ENCODE measurements at regions not wholly inside any gene's neighbourhood (a gene's known extent, or its start where the extent isn't known, plus 50 kb on each side); places are given as distances from the start of the nearest gene placed in this dataset.
A peak's percentile ranks its signal among the peaks of the same experiment; 100 is the strongest.
"Not testable (repeated sequence)": the region's sequence is repeated elsewhere in the genome, so short reads cannot be mapped to it uniquely, and the experiment has no call there.

DNA sequence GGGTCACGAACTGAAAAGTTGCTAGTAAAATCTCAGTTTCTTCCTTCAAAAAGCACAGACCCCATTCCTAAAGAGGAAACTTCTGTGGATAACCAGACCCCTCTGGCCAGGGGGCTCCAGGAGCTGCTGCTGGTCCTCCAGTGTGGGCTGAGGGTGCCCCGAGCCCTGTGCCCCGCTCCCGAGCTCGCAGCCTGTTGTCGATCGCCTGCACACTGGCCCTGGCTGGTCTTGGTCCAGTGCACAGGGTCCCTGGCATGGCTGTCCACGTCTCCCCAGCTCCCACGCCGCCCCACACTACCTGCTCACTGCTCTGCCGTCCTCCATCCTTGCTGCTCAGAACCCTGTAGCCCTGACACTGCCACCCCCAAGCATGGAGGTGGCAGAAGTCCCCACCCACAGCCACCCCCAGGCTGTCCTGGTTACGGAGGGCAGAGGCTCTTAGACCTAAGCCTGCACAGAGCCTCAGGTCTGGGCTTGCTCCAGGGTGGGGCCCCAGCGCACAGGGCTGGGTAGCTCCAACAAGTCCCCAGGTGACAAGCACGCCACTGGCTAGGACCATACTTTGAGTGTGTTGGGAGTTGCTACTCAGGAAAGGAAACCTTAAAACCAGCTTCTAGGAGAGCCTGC lies 87.0 kb downstream of the PLXNA1 start:
- no peak for DNase-seq (ENCODE audit: low read depth)

DNA sequence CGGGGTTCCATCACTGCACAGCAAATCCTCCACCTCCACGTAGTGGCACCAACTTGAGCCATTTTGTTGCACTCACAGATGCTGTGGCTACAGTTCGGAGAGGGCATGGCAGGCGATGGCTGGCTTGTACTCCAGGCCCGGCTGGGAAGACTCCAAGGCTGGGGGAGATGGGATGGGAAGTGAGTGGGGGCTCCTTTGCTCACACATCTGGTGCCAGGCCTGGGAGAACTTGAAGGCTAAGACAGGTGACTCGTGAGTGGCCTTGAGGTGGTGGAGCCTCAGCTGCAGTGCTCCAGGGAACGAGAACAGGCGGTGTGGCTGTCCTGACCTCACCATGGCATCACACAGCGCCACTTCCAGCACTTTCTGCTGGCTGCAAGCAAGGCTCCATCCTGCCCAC lies 87.9 kb downstream of the PLXNA1 start:
- DNase-seq (ENCODE audit: low read depth) = no peak

DNA sequence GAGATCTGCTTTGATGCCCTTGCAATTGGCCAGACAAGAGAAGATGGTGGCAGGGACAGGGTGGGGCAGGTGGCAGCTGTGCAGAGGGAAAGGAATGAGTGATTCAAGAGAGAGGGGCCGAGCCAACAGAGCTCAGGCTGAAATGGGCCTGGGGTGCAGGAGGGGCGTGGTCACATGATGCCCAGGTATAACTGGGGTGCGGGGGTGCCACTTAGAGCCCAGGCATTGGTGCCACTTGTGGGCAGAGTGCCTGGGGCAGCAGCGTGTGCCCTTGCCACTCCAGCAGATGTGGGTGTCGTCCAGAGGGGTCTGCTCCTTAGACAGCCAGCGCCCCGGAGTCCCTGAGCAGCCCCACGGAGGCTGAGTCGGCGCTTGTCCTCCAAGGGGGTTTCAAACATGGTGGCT lies 88.7 kb downstream of the PLXNA1 start:
- no peak for DNase-seq (ENCODE audit: low read depth)

DNA sequence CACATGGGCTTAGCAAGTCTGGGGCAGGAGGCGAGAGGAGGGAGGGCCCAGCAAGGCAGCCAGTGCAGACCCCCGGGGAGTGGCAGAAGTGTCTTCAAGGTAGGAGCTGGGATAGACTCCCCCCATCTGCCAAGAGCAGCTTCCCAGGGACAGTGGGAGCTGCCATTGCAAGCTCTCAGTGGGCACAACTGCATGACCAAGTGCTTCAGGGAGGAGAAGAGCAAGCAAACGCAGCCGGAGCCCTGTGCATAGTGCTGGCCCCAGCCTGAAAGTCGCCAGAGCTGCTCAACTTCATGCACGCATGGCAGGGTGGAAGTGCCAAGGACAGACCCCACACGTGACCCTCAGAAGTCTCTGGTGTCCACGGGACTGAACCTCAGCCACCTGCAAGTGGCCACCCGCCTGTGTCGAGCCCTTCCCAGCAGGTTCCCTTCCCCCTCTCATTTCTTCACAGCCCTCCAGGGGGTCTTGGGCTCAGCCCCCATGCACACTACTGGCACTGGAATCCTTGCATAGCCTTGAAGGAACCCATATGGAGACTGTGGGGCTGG lies 89.4 kb downstream of the PLXNA1 start:
- no peak for DNase-seq (ENCODE audit: low read depth)

DNA sequence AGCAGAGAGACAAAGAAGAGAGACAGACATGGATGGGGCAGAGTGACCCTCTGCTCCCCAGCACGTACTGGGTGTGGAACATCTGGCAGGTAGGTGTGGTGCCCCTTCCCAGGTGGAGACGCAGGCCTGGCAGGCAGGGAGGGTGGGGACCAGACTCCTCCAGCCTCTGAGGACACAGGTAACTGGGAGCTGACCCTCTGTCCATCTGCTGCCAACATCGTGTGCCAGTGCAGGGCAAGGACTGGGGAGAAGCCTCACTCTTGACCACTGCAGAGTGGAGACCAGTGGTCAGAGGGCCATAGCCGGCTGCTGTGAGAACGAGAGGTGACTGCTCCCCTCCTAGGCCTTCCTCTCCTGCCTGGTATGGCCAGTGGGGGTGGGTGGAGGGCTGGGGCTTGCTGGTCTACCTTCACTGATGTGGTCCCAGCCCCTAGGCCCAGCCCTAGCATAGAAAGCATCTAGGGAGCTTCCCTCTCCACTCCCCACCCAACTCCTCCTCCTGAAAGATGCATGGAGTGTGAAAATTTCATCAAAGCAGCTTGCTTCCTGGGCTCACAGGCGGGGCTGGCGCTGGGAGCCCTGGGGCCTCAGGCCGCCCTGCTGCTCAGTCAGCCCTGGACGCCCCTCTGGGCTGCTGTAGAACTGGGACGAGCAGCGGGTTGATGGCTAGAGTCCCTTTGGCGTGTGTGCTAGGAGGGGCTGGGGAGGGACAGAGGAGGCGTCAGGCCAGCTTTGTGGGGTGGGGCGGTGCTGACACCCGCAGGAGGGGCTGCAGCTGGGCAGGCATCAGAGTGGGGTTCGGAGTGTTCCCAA lies 90.3 kb downstream of the PLXNA1 start:
- DNase-seq (ENCODE audit: low read depth) = no peak

DNA sequence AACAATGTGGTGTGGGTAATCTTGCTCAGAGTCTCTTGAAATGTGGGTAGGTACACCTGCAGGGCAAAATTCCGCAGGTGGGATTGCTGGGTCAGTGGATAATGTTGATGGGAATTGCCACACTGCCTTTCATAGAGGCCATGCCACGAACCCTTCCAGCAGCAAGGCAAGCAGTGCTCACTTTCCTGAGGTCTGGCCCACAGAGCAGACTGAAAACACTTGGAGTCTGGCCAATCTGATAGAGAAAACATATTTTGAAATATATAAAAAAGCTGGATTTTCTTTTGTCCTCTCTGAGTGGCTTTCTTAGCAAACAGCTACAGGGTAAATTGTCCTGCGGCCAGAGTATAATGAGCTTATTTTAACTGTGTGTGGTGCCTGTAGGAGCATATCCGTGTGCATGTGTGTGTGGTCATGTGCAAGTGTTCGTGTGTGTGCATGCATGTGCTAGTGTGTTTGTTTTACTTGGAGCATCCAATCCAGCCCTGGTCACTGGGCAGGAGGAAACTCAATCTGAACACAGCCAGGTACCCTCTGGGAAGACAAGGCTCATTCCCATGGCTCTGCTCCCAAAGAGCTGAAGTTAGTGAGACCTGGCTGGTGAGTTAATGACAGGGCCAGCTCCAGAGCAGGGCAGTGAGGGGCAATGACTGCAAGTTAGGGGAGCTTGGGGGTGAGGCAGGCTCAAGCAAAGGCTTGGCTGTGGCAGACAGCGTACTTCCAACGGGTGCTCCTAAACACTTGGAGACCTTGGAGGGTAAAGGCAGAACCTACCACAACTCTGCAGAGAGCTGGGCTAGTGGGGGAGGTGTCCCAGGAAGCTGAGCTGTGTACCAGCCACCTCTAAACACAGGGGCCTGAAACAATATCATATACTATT lies 91.3 kb downstream of the PLXNA1 start:
- DNase-seq (ENCODE audit: low read depth) = no peak

DNA sequence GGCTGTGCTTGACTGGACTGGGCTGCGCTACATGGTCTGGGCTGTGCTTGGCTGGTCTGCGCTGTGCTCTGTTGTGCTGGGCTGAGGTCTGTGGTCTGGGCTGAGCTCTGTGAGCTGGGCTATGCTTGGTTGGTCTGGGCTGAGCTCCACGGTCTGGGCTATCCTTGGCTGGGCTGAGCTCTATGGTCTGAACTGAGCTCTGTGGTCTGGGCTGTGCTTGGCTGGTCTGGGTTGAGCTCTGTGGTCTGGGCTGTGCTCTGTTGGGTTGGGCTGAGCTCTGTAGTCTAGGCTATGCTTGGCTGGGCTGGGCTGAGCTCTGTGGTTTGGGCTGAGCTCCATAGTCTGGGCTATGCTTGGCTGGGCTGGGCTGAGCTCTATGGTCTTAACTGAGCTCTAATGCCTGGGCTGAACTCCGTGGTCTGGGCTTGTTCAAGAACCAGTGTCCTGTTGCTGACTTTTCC lies 92.0 kb downstream of the PLXNA1 start:
- peak; percentile 44 for DNase-seq (ENCODE audit: low read depth)

DNA sequence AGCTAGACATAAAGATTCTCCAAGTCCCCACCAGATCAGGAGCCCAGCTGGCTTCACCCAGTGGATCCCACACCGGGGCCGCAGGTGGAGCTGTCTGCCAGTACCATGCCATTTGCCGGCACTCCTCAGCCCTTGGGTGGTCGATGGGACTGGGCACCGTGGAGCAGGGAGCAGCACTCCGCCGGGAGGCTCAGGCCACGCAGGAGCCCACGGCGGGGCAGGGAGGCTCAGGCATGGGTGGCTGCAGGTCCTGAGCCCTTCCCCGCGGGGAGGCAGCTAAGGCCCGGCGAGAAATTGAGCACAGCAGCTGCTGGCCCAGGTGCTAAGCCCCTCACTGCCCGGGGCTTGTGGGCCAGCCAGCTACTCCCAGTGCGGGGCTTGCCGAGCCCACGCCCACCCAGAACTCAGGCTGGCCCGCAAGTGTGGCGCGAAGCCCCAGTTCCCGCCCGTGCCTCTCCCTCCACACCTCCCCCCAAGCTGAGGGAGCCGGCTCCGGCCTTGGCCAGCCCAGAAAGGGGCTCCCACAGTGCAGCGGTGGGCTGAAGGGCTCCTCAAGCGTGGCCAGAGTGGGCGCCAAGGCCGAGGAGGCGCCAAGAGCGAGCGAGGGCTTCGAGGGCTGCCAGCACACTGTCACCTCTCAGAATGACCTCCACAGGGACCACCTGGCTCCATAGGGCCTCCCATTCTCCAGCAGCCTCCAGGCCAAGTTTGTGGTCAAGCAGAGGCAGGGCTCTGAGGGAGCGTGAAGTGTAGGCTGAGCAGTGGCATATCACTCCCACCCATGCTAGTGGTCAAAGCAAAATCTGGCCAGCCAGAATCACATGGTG lies 93.5 kb downstream of the PLXNA1 start:
- not testable (repeated sequence) for DNase-seq (ENCODE audit: low read depth)

DNA sequence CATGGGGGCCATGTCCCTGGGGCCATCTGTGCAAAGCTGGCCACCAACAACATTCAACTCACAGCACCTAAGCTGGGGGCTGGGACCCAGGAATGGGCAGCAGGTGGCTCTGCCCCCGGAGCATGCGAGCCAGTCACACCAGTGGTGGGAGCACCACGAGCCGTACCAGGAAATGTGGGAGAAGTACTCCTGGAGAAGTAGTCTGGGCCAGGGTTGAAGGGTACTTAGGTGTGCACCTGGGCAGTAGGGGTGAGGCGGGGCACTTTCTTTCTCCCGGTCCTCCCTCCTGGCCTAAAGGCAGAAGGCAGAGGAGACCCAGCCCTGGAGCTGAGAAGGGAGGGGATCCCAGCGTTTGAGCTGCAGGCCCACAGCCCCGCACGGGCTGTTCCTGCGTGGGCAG lies 94.2 kb downstream of the PLXNA1 start:
- no peak for DNase-seq (ENCODE audit: low read depth)

DNA sequence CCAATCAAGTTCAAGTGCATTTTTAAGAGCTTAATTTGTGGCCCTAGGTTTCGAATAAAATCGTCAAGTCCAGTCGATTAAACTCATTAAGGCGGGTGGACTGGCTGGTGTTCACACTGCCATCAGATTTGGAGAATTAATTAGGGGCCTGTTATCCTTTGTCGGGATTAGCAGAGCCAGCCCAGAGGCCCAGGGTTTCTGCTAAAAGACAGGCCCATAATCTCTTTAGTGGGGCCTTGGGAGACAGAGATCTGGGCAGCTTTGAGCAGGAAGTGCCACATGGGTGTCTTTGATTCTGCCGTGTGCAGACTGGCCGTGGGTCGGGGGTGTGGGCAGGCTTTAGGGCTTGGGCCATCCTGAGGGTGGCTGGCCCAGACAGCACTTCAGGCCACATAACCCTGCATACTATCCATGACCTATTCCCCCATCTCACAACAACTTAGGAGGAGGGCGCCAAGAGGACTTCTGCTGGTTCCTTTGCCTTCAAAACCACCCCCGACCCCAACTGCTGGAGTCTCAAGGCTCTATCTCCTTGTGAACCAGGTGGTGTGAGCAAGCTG lies 94.7 kb downstream of the PLXNA1 start:
- DNase-seq (ENCODE audit: low read depth) = no peak

DNA sequence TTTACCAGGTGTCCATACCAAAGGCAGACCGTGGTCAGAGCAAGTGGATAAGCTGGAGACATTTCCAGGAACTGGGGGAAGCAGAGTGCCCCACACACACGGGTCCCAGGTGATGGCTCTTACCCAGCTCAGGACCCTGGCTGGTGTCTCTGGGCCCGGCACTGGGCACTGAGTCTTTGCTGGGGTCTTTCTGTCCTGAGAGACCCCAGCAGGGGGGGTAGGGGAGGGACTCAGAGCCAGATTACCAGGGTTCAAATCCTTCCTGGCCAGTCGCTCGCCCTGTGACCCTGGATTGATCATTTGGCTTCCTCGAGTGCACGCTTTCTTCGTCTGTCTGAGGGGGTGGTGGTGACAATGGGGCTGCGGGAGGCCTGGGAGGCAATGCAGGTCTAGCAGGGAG lies 95.7 kb downstream of the PLXNA1 start:
- no peak for DNase-seq (ENCODE audit: low read depth)

DNA sequence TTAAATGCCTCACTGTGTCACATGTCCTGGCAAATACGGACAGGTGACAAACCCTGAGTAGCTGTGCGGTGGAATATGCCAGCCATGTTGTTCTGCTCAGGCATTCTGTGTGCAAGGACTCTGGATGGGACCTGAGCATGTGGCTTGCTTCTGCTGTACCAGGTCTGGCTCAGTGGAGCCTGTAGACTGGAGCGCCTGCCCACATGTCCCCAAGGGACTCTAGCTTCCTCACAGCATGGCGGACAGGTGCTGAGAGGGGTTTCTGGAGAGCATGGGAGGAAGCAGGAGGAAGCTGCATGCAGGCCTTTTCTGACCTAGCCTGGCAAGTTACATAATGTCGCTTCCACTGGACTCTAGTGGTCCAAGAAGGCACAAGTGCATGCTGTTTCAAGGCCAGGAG lies 96.3 kb downstream of the PLXNA1 start:
- no peak for DNase-seq (ENCODE audit: low read depth)

DNA sequence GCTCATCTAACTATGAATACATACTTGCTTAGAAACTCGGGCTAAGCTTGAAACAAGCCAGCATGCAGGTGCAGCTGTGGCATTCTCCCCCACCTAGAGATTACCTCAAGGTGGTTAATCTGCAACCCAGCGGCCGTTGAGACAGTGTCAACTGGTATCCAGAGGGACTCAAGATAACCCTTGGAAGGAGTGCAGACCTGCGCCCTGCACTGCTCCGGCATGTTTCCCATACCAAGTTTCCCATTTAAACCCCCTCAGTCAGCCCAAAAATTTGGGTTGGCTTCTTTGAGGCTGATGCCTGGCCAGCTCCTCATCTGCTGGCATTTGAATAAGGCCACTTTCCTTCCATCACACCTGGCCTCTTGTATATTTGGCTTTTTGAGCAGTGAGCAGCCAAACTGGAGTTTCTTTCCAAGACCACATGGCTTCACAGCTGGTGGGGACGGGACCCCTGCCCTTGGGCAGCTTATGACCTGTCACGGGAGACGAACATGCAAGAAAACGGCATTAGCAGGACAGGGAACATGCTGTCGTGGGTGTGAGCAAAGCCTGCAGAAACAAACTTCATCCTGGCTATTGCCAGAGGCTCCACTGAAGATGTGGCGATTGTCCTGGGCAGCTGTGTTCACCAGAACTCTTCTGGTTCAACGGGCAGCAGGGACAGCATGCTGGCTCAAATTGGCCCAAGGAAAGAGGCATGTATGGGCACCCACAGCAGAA lies 98.2 kb downstream of the PLXNA1 start:
- no peak for DNase-seq (ENCODE audit: low read depth)

DNA sequence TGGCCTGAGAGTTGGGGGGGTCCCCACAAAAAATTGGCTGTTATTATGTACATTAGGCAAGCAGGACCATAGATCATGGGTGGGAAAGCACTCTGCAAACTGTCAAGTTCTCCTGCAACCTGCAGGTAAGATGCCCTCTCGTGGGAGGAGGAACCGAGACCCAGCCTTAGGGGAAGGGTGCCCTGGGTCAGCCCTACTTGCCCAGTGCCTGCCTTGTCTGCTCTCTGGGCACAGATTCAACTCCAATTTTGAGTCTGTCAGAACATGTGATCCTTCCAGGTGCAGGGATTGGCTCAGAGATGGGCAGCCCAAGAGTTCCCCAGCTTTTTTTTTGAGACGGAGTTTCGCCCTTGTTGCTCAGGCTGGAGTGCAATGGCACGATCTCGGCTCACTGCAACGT lies 99.2 kb downstream of the PLXNA1 start:
- no peak for DNase-seq (ENCODE audit: low read depth)

DNA sequence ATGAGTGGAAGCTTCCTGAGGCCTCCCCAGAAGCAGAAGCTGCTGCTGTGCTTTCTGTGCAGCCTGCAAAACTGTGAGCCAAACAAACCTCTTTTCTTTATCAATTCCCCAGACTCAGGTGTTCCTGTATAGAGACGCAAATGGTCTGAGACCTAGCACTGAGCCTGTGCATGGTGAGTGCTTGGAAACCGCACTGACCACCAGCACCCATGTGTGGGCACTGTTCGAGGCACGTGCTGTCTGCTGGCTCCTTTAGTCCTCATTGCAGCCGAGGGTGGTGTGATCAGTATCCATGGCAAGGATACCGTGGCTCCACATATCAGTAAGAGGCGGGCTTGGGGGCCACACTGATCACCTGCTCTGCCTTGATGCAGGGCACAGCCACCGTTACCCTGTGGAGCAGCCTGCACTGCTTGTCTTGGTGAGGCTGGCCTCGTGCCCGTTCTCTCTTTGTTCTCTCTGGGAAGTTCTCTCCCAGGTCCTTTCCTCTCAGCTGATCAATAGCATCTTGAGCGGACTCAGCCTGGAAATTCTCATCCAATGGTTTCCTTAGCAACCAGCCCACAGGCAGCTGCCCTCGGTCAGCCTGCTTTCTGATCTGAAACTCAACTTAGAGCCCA lies 101.0 kb downstream of the PLXNA1 start:
- no peak for DNase-seq (ENCODE audit: low read depth)

DNA sequence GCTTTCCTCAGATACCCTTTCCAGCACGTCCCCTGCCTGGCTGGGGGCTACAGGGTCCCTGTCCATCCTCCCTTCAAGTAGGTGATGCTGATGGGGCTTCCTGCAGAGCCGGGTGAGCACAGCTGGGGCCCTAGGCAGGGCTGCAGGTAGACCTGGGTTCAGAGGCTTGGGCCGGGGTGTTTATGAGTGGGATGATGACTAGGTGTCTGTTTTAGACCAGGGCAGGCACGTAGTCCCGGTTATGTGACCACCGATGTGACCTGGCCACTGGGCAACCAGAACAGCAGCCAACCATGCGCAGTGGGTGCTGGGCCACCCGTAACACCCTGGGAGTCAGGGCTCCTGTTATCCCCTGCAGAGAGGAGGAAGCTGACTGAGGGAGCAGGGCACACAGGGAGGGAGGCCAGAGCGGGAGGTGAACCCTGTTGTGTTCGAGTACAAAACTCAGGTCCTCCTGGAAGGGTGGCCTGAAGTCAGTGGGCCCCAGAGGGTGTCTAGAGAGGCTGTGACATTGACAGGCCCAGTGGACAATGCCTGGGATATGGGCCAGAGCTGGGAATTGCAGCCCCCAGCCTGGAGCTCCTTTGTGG lies 101.6 kb downstream of the PLXNA1 start:
- DNase-seq (ENCODE audit: low read depth) = no peak

DNA sequence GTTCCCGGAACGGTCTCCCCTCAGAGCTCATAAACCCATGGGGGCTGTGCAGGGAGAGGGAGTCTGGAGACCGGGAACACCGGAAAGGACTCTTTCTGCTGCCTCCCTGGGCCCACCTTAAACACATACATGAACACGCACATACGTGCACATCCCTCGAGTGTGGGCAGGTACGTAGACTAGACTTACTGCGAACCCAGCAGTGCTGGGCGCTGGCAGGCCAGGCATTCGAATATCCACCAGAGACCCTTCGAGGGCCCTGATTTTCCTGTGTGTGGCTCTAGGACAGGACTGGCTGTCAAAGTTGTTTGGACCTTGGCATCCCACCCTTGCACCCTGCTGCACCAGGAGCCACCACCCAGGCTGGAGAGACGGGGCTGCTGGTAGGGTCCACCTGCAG lies 102.7 kb downstream of the PLXNA1 start:
- DNase-seq (ENCODE audit: low read depth) = no peak

DNA sequence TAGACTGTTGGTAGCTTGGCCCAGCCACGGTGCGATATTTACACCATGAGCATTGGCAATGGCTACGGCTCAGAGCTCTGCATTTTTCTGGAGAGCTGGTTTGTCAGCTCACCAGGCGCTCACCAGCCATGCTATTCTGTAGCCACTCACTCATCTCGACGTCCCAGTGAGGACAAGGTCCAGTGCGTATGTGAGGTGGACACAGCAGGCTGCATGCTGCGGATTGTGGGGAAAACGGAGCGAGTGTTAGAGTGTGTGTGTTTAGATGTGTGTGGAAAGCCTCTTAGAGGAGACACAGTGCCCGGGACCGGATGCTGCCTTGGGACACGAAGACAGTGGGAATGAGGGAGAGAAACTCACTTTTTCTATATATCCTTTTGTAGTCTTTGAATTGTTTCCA lies 103.7 kb downstream of the PLXNA1 start:
- not testable (repeated sequence) for DNase-seq (ENCODE audit: low read depth)

DNA sequence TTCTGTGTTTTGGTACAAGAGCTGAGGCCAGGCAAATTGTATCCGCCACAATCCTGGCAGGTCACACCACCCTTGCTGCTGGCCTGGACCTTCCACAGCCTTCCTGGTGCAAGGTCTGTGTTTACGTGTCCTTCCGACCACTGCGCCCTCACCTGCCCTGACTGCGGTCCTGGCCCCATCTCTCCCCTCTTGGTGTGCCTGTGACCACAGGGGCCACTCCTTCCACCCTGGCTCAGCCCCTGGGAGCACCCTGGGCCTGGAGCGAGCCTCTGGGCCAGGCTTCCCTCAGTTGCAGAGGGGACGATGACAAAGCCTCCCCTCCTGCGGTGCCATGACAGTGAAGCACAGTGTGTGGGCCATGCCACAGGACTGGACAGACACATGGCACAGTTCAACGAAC lies 104.5 kb downstream of the PLXNA1 start:
- DNase-seq (ENCODE audit: low read depth) = no peak
